GM18858 (cell line): ENCODE measurements at regions not wholly inside any gene's neighbourhood (a gene's known extent, or its start where the extent isn't known, plus 50 kb on each side); places are given as distances from the start of the nearest gene placed in this dataset.
A peak's percentile ranks its signal among the peaks of the same experiment; 100 is the strongest.

Source experiments
- ATAC-seq: cut with Tn5 transposase; IDR thresholded peaks from one replicate; pipeline ENCODE4 v1.9.1; 2021; ENCODE audit not compliant: unreplicated experiment

DNA sequence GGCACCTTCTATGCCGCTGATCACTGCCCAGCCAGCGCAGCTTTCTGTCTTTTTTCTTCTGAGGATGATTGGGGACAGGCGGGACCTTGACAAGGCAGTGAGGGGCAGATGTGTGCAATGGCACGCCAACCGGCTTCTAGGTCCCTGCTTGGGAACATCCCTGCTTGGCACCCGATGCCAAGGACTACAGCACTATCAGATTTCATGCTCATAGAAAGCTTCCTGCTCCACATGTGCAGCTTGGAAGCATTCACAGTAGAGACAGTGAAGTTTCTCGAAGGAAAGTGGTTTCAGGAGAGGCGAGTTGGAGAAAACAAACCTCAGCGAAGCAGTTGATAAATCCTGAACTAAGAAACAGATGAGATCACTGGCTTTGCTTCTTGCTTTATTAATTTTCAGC lies 267.5 kb upstream of the HABP2 start:
- ATAC-seq: no peak

GRCh38 chr10:113287592-113287991 lies 265.3 kb upstream of the HABP2 start:
- ATAC-seq: no peak

DNA sequence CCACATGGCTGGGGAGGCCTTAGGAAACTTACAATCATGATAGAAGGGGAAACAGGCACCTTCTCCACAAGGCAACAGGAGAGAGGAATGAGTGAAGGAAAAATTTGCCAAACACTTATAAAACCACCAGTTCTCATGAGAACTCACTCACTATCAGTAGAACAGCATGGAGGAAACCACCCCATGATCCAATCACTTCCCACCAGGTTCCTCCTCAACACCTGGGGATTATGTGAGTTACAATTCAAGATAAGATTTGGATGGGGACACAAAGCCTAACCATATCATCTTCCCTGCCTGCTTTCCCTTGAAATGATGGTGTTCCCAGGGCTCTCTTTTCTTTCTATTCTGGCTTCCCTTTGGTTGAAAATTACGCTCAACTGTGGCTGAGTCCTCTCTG lies 262.7 kb upstream of the HABP2 start:
- ATAC-seq: no peak

DNA sequence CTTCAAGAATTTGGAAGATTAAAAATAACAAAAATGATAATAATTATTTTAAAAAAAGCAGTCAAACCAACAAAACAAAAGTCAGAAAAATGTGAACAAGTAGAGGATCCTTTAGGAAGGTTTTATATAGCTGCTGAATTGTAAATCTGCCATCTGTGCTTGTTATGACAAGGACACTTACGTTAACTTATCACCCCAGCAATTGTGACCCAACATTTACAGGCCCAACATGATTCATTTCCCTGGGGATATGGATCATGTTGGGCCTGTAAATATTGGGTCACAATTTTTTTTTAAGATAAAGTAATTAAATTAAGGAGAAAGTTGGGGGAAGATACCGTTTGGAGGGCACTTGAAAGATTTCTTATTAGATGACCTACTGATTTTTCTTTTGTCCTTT lies 261.4 kb upstream of the HABP2 start:
- ATAC-seq: no peak

DNA sequence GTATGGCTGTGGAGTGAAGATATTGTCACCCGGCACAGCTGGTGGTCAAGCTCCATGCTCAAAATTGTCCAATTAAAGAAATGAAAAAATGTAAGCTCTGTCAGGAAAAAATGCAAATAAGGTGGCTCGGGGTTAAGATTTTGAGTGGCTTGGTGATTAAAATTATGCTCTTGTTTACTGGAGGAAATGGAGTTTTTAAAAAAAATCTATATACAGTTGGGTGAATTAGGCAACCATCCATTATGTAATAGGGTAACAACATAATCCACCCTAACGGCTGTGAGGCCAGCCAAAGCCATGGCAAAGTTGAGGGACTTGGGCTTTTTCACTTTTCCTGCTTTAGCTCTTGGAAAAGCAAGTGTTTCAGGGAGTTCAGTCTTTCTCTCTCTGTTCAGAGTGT lies 260.8 kb upstream of the HABP2 start:
- no peak for ATAC-seq

- ATAC-seq: no peak
Measured at GRCh38 chr10:113292743-113293142, 260.1 kb upstream of the HABP2 start.

GRCh38 chr10:113293167-113293566 lies 259.7 kb upstream of the HABP2 start:
- ATAC-seq: no peak

- ATAC-seq: no peak
Measured at GRCh38 chr10:113294868-113295267, 258.0 kb upstream of the HABP2 start.

DNA sequence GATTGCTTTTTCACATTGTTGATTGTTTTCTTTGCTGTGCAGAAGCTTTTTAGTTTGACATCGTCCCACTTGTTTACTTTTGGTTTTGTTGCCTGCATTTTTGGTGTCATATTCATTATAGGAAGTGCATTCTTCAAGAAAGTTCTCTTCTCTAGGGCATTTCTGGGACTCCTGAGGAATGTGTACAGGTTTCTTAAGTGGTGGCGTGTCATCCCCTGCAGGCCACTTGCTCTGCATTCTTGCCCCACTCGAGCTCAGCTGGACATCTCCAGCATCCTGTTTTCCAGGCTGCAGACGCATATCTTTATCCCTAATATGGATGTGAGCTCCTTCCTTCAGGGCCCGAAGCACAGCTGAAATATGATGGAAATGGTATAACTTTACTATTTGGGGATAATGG lies 255.6 kb upstream of the HABP2 start:
- ATAC-seq: no peak

DNA sequence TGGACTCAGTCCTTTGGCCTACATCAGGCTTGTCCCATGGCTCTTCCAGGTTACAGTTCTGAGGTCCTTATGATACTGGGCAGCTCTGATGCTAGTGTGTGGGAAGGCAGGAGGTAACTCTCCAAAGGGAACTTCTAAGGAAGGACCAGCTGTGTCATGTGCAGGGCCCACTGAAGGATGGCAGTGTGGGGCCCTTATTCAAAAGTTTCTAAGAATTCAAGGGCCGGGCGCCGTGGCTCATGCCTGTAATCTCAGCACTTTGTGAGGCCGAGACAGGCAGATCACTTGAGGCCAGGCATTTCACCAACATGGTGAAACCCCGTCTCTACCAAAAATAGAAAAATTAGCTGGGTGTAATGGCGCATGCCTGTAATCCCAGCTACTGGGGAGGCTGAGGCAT lies 254.2 kb upstream of the HABP2 start:
- ATAC-seq: no peak

DNA sequence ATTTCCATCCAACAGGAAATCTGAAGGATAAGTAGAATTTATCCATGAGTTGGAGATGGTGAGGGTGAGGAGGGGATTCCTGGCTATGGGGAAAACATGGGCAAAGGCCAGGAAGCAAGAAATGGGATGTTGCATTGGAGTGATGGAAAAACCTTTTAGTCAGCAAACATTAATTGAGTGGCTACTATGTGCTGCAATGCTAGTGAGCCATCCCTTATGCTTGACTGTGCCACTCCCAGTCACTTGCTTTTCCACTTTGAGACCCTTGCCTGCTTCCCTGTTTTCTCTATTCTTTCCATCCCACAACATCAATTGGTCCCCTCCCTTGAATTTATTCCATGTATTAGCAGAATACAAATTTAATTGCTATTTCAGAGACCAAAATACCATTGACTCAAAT lies 252.7 kb upstream of the HABP2 start:
- no peak for ATAC-seq

DNA sequence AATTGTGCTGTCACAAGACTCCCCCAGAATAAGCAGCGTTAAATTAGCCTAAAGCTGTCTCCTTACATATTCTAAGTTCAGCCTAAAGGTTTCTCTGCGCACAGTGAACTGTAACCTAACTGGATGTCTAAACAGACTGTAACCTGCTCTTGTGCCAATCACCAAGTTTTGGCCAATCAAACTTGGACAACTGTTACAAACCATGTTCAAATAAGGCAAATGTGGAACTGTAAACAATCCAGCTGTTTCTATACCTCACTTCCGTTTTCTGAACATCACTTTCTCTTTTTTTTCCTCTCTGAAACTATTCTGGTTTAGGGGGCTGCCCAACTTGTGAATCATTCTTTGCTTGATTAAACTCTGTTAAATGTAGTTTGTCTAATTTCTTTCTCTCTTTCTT lies 252.2 kb upstream of the HABP2 start:
- ATAC-seq: peak; percentile 93

- no peak for ATAC-seq
Measured at GRCh38 chr10:113301342-113301984, 251.4 kb upstream of the HABP2 start.

DNA sequence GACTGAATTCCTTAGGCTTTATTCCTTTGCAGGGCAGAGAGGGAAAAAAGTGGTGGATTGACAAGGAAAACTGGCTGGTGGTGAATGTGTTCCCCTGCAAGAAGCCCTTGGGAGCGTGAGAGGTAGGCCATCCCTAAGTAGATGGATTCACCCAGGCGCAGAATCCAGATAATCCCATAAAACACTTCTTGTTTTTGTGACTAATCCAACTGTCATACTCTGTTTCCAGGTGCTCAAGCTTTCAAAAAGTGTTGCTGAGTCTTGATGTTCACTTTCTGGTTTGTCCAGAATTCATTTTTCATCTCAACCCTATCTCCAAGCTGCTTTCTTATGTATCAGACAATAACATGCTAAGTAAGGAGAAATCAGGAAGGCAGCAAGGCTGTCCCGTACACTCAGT lies 250.8 kb upstream of the HABP2 start:
- no peak for ATAC-seq

DNA sequence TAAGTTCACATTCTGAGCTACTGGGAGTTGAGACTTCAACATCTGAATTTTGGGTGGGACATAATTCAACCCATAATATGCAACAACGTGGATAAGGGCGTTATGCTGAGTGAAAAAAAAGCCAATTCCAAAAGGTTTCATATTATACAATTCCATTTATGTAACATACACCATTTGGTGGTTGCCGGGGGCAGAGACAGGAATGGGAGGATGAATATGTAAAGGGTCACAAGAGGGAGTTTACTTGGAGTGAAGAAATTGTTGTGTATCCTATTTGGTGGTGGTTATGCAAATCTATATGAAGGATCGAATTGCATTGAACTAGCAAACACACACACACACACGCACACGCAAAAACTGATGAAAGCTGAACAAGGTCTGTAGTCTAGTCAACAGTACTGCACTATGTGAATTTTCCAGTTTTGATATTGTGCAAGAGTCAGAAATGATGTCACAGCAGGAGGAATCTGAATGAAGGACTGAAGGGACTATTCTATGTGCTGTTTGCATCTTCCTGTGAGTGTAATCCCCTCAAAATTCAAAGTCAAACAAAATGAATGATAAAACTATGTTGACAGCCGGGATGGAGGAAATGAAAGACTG lies 249.2 kb upstream of the HABP2 start:
- no peak for ATAC-seq

GRCh38 chr10:113304726-113305125 lies 248.1 kb upstream of the HABP2 start:
- ATAC-seq: no peak

GRCh38 chr10:113305871-113306270 lies 247.0 kb upstream of the HABP2 start:
- no peak for ATAC-seq

DNA sequence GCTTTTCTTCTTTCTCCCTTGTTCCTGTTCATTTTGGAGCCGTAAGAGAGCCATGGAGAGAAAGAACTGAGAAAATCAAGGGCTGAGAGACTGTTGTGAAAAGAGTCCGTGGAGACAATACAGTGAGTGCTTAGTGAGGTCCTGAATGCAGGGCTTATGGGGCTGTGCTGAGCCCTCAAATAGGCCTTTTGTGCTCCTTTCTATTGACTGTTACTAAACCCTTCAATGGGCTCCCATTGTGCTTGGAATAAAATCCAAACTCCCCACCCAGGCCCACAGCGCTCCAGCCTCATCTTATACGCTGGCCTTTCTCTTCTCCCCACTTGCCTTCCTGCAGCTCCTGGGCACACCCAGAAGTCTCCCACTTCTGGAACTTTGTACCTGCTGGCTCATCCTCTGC lies 243.1 kb upstream of the HABP2 start:
- no peak for ATAC-seq

DNA sequence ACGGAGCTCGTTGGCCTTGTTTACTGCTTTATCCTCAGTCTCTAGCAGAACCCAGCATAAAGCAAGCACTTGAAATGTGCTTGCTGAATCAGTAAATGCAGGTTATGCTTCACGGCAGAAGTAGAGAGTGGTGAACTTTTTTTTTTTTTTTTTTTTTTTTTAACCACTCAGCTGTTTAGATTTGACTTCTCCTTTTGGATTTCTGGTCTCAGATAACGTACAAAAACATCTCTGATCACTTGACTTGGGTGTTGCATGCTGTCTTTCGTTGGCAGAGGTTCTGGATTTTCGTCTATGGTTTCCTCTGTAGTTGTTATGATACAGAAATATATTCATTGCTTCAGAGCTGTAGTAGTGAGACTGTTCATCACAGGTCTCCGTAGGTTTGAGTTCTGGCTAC lies 242.5 kb upstream of the HABP2 start:
- ATAC-seq: no peak

DNA sequence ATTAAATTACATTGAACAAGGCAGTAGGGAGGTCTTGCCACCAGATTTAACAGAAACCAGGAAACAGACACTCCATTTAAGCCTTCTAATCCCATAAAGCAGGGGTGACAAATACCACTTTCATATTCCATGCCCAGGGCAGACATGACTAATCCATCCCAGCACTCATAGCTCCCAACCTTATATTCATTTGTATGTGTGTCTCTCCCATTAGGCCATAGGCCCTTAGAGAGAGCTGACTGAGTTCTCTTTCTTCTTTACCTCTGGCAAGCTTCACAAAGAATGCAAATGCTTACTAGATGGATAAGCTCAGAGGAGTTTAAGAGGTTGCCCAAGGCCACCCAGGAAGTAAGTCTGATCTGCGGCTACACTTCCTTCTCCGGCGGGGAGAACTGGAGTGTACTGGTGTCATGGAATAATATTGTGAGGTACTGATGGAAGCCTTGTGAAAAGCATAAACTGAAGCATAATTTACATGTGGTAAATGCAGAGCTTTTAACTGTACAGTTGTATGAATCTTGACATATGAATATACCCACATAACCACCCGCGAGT lies 239.7 kb upstream of the HABP2 start:
- ATAC-seq: no peak

DNA sequence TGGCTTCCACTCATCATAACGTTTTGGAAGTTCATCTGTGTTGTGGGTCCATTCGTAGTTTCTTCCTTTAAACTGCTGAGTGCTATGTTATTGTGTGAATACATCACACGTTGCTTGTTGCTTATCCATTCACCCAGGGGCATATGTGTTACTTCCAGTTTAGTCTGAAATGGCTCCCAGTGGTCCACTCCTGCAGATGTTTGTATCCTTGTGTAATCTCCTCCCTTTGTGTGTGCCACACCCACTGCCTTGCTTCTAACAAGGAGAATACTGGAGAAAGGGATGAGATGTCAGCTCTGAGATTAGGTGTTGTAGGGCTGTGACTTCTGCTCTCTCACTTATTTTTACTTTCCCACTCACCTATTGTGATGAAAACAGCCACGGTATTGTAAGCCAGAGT lies 239.1 kb upstream of the HABP2 start:
- ATAC-seq: no peak

DNA sequence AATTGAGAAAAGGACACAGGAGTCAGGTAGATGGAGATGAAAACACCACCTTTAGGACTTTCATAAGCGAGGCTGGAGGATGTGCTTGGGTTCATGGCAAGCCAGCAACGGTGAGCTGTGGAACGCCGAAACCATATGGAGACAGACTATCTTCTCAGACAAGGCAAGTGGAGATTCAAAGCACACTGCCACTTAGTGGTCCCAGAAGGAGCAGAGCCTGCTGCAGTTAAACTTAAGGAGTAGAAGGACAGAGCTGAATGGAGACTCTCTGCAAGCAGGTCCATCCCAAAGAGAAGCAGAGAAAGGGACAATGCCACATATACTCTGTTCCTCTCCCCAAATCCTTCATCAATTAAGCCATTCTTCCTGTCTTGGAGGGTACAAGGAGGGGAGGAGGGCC lies 236.3 kb upstream of the HABP2 start:
- ATAC-seq: no peak

DNA sequence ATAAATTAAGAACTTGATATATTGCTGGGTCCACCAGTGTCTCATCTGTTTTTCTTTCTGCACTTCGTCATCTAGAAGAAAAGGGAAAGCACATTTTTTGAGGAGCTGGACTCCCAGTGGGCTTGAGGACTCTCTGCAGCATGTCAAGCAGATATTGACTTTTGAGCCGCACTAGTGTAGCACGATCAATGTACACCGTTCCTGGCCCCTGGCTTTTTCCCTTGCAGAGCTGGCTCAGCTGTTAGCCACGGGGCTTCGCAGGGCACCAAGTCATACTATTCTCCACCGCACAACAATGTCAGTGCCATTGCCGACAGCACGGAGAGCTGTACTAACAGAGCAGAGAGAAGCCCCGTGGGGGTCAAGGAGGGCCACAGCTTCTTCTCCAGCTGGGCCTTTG lies 235.4 kb upstream of the HABP2 start:
- no peak for ATAC-seq
